ENCODE measurements at regions not wholly inside any gene's neighbourhood (a gene's known extent, or its start where the extent isn't known, plus 50 kb on each side); places are given as distances from the start of the nearest gene placed in this dataset.

DNA sequence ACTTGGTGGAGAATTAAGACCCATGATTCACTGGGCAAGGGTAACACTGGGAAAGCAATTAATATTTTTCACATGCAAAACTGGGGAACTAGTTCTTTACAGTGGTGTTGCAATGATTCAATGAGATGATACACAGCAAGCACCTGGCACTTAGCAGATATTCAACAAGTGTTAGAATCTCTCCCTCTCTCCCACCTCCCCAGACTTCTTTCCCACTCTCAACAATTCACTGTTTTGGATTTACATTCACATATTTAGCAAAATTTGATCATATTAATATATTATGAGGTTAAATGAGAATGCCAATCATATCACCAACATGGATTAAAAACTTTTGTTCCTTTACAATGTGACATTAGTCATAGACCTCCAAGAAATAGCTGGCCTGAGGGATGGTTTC is 223.1 kb upstream of the GRIP1 start:
- TF ChIP-seq CTCF (IDR thresholded peaks at IDR 0.05) (no peak), POLR2A (IDR thresholded peaks at IDR 0.05) (no peak), EP300 (IDR thresholded peaks at IDR 0.05; ENCODE audit: low read depth) (no peak)

All from transverse colon (tissue), 3 donors.